ENCODE measurements at regions not wholly inside any gene's neighbourhood (a gene's known extent, or its start where the extent isn't known, plus 50 kb on each side); places are given as distances from the start of the nearest gene placed in this dataset.

DNA sequence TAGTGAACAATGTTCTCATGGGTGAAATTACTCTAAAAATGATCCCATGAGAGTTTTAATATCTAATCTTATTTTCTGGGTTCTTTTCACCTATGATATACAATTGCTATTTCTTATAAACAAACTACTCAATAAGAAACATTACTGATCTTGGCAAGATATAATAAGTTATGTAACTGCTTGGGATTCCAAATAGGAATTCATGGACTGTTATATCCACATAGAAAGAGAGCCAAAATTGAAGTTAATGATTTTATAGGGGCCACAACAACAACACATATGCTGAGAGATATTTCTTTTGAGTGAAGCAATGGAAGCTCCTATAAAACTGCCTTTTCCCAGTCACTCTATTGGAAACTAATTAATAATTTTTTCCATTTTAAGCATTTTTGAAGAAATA is 90.4 kb upstream of the TLL1 start (continued):
- TF ChIP-seq, protein P1, sequence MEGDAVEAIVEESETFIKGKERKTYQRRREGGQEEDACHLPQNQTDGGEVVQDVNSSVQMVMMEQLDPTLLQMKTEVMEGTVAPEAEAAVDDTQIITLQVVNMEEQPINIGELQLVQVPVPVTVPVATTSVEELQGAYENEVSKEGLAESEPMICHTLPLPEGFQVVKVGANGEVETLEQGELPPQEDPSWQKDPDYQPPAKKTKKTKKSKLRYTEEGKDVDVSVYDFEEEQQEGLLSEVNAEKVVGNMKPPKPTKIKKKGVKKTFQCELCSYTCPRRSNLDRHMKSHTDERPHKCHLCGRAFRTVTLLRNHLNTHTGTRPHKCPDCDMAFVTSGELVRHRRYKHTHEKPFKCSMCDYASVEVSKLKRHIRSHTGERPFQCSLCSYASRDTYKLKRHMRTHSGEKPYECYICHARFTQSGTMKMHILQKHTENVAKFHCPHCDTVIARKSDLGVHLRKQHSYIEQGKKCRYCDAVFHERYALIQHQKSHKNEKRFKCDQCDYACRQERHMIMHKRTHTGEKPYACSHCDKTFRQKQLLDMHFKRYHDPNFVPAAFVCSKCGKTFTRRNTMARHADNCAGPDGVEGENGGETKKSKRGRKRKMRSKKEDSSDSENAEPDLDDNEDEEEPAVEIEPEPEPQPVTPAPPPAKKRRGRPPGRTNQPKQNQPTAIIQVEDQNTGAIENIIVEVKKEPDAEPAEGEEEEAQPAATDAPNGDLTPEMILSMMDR (IDR thresholded peaks at IDR 0.05; ENCODE audit: poor library complexity, severe bottlenecking) = no peak
- TF ChIP-seq MXI1 (conservative IDR thresholded peaks at IDR 0.05; ENCODE audit: poor library complexity, severe bottlenecking) = no peak

- Histone ChIP-seq H3K27ac (ENCODE audit: low read length) (no peak overlapping the region), H2AFZ (ENCODE audit: low read depth, low read length) (no peak overlapping the region), H3K9me3 (ENCODE audit: low read length) (no peaks in the 10 kb centered on the region), H3K4me2 (ENCODE audit: low read length) (no peak overlapping the region), H3K9ac (ENCODE audit: low read length) (no peak overlapping the region), H3K9me2 (ENCODE audit: insufficient read depth, low read length) (no peaks in the 10 kb centered on the region), H3K4me3 (ENCODE audit: low read length) (no peak overlapping the region), H3K79me2 (replicated peaks; ENCODE audit: insufficient read depth, low read length) (no peaks in the 10 kb centered on the region), H3K27me3 (ENCODE audit: insufficient read depth, low read depth, low read length) (no peaks in the 10 kb centered on the region), H3F3A (ENCODE audit: insufficient read depth, low read length, poor library complexity, severe bottlenecking) (no peaks in the 10 kb centered on the region), H4K20me1 (ENCODE audit: insufficient read depth) (no peaks in the 10 kb centered on the region), H3K36me3 (ENCODE audit: insufficient read depth, low read length) (no peaks in the 10 kb centered on the region)
- no peak for TF ChIP-seq EZH2 (IDR thresholded peaks at IDR 0.05; ENCODE audit: borderline replicate concordance, insufficient read depth, low read length, poor library complexity, severe bottlenecking)
- TF ChIP-seq, protein P2, sequence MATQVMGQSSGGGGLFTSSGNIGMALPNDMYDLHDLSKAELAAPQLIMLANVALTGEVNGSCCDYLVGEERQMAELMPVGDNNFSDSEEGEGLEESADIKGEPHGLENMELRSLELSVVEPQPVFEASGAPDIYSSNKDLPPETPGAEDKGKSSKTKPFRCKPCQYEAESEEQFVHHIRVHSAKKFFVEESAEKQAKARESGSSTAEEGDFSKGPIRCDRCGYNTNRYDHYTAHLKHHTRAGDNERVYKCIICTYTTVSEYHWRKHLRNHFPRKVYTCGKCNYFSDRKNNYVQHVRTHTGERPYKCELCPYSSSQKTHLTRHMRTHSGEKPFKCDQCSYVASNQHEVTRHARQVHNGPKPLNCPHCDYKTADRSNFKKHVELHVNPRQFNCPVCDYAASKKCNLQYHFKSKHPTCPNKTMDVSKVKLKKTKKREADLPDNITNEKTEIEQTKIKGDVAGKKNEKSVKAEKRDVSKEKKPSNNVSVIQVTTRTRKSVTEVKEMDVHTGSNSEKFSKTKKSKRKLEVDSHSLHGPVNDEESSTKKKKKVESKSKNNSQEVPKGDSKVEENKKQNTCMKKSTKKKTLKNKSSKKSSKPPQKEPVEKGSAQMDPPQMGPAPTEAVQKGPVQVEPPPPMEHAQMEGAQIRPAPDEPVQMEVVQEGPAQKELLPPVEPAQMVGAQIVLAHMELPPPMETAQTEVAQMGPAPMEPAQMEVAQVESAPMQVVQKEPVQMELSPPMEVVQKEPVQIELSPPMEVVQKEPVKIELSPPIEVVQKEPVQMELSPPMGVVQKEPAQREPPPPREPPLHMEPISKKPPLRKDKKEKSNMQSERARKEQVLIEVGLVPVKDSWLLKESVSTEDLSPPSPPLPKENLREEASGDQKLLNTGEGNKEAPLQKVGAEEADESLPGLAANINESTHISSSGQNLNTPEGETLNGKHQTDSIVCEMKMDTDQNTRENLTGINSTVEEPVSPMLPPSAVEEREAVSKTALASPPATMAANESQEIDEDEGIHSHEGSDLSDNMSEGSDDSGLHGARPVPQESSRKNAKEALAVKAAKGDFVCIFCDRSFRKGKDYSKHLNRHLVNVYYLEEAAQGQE (IDR thresholded peaks at IDR 0.05; ENCODE audit: borderline replicate concordance) = no peak
- TF ChIP-seq RAD21 (conservative IDR thresholded peaks at IDR 0.05) = no peak
- TF ChIP-seq MXI1 (conservative IDR thresholded peaks at IDR 0.05; ENCODE audit: poor library complexity, severe bottlenecking) = no peak
- no peak for TF ChIP-seq EP300 (conservative IDR thresholded peaks at IDR 0.05; ENCODE audit: poor library complexity, severe bottlenecking)
- TF ChIP-seq, protein P1 (IDR thresholded peaks at IDR 0.05; ENCODE audit: poor library complexity, severe bottlenecking) = no peak
- no peak for TF ChIP-seq TAF1 (IDR thresholded peaks at IDR 0.05; ENCODE audit: low read depth)
- no peak for TF ChIP-seq SMC3 (conservative IDR thresholded peaks at IDR 0.05; ENCODE audit: poor library complexity)
- TF ChIP-seq POLR2AphosphoS5 (IDR thresholded peaks at IDR 0.05) = no peak
Measured at GRCh38 chr4:165783626-165784025, 89.4 kb upstream of the TLL1 start.

DNA sequence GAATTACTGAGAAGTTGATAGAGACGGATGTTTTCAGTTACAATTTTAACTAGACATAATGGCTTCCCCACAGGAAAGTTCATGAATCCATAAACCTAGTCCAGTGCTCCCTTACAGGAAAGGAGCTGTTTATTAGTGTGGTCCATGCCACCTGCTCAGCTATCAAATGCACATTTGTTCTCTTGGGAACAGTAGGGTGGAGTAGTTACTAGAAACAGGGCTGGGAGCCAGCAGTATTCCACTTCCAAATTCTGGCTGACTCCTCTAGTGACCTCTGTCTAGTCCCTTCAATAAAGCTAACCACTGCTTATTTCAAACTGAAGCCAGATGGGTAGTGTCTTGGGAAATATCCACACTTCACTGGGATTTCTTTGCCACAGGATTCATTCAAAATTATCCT is 88.4 kb upstream of the TLL1 start:
- Histone ChIP-seq H3K27me3 (ENCODE audit: insufficient read depth, low read depth, low read length) (no peaks in the 10 kb centered on the region), H4K20me1 (ENCODE audit: insufficient read depth) (no peaks in the 10 kb centered on the region), H3K79me2 (replicated peaks; ENCODE audit: insufficient read depth, low read length) (no peaks in the 10 kb centered on the region), H3K4me2 (ENCODE audit: low read length) (no peak overlapping the region), H2AFZ (ENCODE audit: low read depth, low read length) (no peak overlapping the region), H3K9me2 (ENCODE audit: insufficient read depth, low read length) (no peaks in the 10 kb centered on the region), H3K4me3 (ENCODE audit: low read length) (no peak overlapping the region), H3K36me3 (ENCODE audit: insufficient read depth, low read length) (no peaks in the 10 kb centered on the region), H3F3A (ENCODE audit: insufficient read depth, low read length, poor library complexity, severe bottlenecking) (no peaks in the 10 kb centered on the region), H3K9ac (ENCODE audit: low read length) (no peak overlapping the region), H3K27ac (ENCODE audit: low read length) (no peak overlapping the region), H3K9me3 (ENCODE audit: low read length) (no peaks in the 10 kb centered on the region)
- TF ChIP-seq EP300 (conservative IDR thresholded peaks at IDR 0.05; ENCODE audit: poor library complexity, severe bottlenecking) (no peak), RAD21 (conservative IDR thresholded peaks at IDR 0.05) (no peak), MXI1 (conservative IDR thresholded peaks at IDR 0.05; ENCODE audit: poor library complexity, severe bottlenecking) (no peak), EZH2 (IDR thresholded peaks at IDR 0.05; ENCODE audit: borderline replicate concordance, insufficient read depth, low read length, poor library complexity, severe bottlenecking) (no peak), TAF1 (IDR thresholded peaks at IDR 0.05; ENCODE audit: low read depth) (no peak), POLR2AphosphoS5 (IDR thresholded peaks at IDR 0.05) (no peak), SMC3 (conservative IDR thresholded peaks at IDR 0.05; ENCODE audit: poor library complexity) (no peak)
- TF ChIP-seq, protein P1 (IDR thresholded peaks at IDR 0.05; ENCODE audit: poor library complexity, severe bottlenecking) = no peak
- TF ChIP-seq, protein P2 (IDR thresholded peaks at IDR 0.05; ENCODE audit: borderline replicate concordance) = no peak
